ENCODE measurements at regions not wholly inside any gene's neighbourhood (a gene's known extent, or its start where the extent isn't known, plus 50 kb on each side); places are given as distances from the start of the nearest gene placed in this dataset.

DNA sequence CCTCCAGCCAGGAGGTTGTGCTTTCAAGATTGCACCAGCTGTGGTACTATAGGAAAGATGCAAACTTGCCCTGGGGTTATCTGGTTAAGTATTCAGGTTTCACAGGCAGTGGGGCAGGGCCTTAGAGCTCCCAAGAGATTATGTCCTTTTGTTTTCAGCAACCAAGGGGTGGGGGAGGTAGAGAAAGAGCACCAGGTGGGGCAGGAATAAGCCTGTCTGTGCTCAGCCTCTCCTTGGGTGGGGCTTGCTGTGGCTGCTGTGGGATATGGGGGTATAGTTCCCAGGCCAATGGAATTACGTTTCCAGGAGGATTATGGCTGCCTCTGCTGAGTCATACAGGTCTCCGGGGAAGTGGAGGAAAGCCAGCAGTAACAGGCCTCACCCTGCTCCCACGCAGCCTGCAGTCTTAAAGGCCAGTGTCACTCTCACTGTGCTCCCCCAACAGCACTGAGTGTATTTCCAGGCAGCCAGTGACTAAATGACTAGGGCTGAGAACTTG, 508.6 kb downstream of the RWDD3 start:
- no peaks in the 10 kb centered on the region for H3K36me3 ChIP-seq (replicated peaks; ENCODE audit: low read depth, low read length)
- H2AFZ ChIP-seq (ENCODE audit: low read depth, low read length): no peak overlapping the region
- no peaks in the 10 kb centered on the region for H3K27me3 ChIP-seq (ENCODE audit: low read depth, low read length)
- no peak overlapping the region for H3K9ac ChIP-seq (ENCODE audit: low read length)
- H3K9me3 ChIP-seq (ENCODE audit: insufficient read depth, low read length): no peaks in the 10 kb centered on the region
- H3K4me3 ChIP-seq (ENCODE audit: low read length): no peak overlapping the region
- TF ChIP-seq, protein P1, sequence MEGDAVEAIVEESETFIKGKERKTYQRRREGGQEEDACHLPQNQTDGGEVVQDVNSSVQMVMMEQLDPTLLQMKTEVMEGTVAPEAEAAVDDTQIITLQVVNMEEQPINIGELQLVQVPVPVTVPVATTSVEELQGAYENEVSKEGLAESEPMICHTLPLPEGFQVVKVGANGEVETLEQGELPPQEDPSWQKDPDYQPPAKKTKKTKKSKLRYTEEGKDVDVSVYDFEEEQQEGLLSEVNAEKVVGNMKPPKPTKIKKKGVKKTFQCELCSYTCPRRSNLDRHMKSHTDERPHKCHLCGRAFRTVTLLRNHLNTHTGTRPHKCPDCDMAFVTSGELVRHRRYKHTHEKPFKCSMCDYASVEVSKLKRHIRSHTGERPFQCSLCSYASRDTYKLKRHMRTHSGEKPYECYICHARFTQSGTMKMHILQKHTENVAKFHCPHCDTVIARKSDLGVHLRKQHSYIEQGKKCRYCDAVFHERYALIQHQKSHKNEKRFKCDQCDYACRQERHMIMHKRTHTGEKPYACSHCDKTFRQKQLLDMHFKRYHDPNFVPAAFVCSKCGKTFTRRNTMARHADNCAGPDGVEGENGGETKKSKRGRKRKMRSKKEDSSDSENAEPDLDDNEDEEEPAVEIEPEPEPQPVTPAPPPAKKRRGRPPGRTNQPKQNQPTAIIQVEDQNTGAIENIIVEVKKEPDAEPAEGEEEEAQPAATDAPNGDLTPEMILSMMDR (IDR thresholded peaks at IDR 0.05; ENCODE audit: low read depth, low read length): no peak
- no peak for TF ChIP-seq EZH2phosphoT487 (IDR thresholded peaks at IDR 0.05; ENCODE audit: low read depth)
- no peaks in the 10 kb centered on the region for H3K4me1 ChIP-seq (ENCODE audit: low read length)
- no peaks in the 10 kb centered on the region for H3K79me2 ChIP-seq (ENCODE audit: low read length)
- no peak overlapping the region for H3K27ac ChIP-seq (ENCODE audit: low read length)
- H3K4me2 ChIP-seq (ENCODE audit: low read length): no peak overlapping the region
- H4K20me1 ChIP-seq (ENCODE audit: insufficient read depth, low read length): no peaks in the 10 kb centered on the region

DNA sequence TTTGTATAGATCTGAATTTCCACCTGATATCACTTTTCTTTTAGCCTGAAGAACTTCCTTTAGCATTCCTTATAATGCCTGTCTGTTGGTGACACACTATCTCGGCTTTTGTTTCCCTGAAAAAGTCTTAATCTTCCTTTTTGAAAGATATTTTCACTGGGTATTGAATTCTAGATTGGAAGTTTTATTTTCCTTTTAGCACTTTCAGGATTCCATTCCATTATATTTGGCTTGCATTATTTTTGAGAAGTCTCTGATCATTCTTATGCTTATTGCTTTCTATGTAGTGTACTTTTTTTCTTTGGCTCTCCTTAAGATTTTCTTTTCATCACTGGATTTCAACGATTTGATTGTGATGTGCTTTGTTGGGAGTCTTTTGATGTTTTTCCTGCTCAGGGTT, 510.7 kb downstream of the RWDD3 start:
- Histone ChIP-seq H3K36me3 (replicated peaks; ENCODE audit: low read depth, low read length) (no peaks in the 10 kb centered on the region), H3K27ac (ENCODE audit: low read length) (no peak overlapping the region), H3K4me1 (ENCODE audit: low read length) (no peaks in the 10 kb centered on the region), H4K20me1 (ENCODE audit: insufficient read depth, low read length) (no peaks in the 10 kb centered on the region), H3K27me3 (ENCODE audit: low read depth, low read length) (no peaks in the 10 kb centered on the region), H2AFZ (ENCODE audit: low read depth, low read length) (no peak overlapping the region), H3K9me3 (ENCODE audit: insufficient read depth, low read length) (no peaks in the 10 kb centered on the region), H3K4me2 (ENCODE audit: low read length) (no peak overlapping the region), H3K9ac (ENCODE audit: low read length) (no peak overlapping the region), H3K4me3 (ENCODE audit: low read length) (no peak overlapping the region), H3K79me2 (ENCODE audit: low read length) (no peaks in the 10 kb centered on the region)
- no peak for TF ChIP-seq EZH2phosphoT487 (IDR thresholded peaks at IDR 0.05; ENCODE audit: low read depth)
- TF ChIP-seq, protein P1 (IDR thresholded peaks at IDR 0.05; ENCODE audit: low read depth, low read length): no peak

DNA sequence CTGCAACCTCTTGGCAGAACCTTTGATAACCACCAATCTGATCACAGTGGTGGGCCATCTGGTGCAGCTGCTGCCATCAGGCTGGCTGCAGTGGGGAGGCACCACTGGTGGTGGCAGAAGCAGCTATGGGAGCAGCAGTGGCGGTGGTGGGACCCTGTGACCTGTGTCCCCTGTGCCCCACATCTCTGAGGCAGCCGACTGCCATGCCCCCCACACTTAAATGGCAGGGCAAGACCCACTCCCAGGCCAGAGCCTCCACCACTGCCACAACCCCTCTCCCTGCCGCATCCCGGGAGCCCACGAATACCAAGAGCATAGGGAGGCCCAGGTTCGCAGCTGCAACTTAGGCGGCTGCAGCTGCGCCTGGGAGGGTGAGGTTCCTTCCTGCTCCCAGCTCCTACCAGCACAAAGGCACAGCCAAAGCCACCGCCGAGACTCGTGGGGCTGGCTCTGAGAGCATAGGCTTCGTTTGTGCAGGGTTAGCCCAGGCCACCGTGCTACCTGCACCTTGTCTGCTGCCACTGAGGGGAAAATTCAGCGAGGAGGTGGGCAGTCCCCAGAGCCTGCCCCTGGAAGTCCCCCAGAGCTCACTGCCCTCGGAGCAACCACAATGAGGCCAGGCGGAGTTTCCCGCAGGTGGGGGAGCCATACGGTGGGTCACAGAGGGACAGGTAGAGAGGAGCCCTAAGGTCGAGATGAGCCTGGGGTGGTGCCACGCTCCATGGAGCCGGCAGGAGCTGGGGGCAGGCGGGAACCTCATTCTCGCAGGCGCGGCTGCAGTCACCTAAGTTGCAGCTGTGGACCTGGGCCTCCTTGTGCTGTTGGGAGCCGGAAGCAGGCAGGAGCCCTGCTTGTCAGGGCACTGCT, 518.7 kb downstream of the RWDD3 start:
- no peak overlapping the region for H3K9ac ChIP-seq (ENCODE audit: low read length)
- no peaks in the 10 kb centered on the region for H3K27me3 ChIP-seq (ENCODE audit: low read depth, low read length)
- H4K20me1 ChIP-seq (ENCODE audit: insufficient read depth, low read length): no peaks in the 10 kb centered on the region
- no peak overlapping the region for H3K4me3 ChIP-seq (ENCODE audit: low read length)
- H3K4me2 ChIP-seq (ENCODE audit: low read length): no peak overlapping the region
- H3K27ac ChIP-seq (ENCODE audit: low read length): no peak overlapping the region
- H3K36me3 ChIP-seq (replicated peaks; ENCODE audit: low read depth, low read length): no peaks in the 10 kb centered on the region
- TF ChIP-seq, protein P1 (IDR thresholded peaks at IDR 0.05; ENCODE audit: low read depth, low read length): no peak
- TF ChIP-seq EZH2phosphoT487 (IDR thresholded peaks at IDR 0.05; ENCODE audit: low read depth): no peak
- H3K79me2 ChIP-seq (ENCODE audit: low read length): no peaks in the 10 kb centered on the region
- no peaks in the 10 kb centered on the region for H3K4me1 ChIP-seq (ENCODE audit: low read length)
- H3K9me3 ChIP-seq (ENCODE audit: insufficient read depth, low read length): no peaks in the 10 kb centered on the region
- no peak overlapping the region for H2AFZ ChIP-seq (ENCODE audit: low read depth, low read length)

DNA sequence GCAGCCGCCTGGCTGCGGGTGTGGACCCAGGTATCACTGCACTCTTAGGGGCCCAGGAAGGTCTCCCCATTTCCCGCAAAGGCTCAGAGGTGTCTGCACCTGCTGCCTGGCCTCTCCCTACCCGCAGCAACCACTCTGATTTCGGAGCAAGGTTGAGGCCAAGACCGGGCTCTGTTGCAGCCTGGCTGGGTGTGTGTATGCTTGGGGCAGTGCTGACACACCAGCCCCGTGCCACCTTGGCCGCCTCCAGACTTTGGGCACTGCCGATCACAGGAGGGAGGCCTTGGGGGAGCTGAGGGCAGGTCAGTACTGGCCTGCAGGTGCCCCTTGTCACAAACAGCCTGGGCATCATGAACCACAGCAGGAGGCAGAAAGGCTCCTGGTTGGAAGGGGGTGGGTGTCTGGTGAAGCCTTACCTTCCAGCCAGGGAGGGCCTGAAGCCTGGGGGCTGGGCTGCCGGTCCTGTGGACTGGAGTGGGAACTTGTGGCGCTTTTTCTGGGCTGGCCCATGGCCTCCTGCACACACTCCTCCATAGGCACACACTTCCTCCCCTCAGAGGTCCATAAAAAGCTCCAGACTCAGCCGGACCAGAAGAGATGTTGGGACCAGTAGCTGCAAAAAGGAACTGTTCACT, 519.5 kb downstream of the RWDD3 start:
- Histone ChIP-seq H2AFZ (ENCODE audit: low read depth, low read length) (no peak overlapping the region), H3K27me3 (ENCODE audit: low read depth, low read length) (no peaks in the 10 kb centered on the region)
- TF ChIP-seq, protein P1 (IDR thresholded peaks at IDR 0.05; ENCODE audit: low read depth, low read length): no peak
- TF ChIP-seq EZH2phosphoT487 (IDR thresholded peaks at IDR 0.05; ENCODE audit: low read depth): no peak

More for the DNA sequence above, 519.5 kb downstream of the RWDD3 start:
- H3K4me1 ChIP-seq (ENCODE audit: low read length): no peaks in the 10 kb centered on the region
- H3K9me3 ChIP-seq (ENCODE audit: insufficient read depth, low read length): no peaks in the 10 kb centered on the region
- no peak overlapping the region for H3K27ac ChIP-seq (ENCODE audit: low read length)
- no peaks in the 10 kb centered on the region for H3K36me3 ChIP-seq (replicated peaks; ENCODE audit: low read depth, low read length)
- H3K4me3 ChIP-seq (ENCODE audit: low read length): no peak overlapping the region
- no peak overlapping the region for H3K4me2 ChIP-seq (ENCODE audit: low read length)
- H3K9ac ChIP-seq (ENCODE audit: low read length): no peak overlapping the region
- no peaks in the 10 kb centered on the region for H4K20me1 ChIP-seq (ENCODE audit: insufficient read depth, low read length)
- no peaks in the 10 kb centered on the region for H3K79me2 ChIP-seq (ENCODE audit: low read length)
